Mucosa of gallbladder (tissue), 1 donor: ENCODE measurements at regions not wholly inside any gene's neighbourhood (a gene's known extent, or its start where the extent isn't known, plus 50 kb on each side); places are given as distances from the start of the nearest gene placed in this dataset.

Experiments used
- DNase-seq: peaks from one replicate; pipeline ENCODE4 v3.0.0-alpha.2; 2020; ENCODE audit warnings: low spot score
- donor health status: DM: no; HTN: no; CAD: no.

- DNase-seq: no peak
Observed at GRCh38 chr4:129415004-129415403, 319.1 kb downstream of the C4orf33 start.

GRCh38 chr4:129420637-129421036 is 324.7 kb downstream of the C4orf33 start:
- no peak for DNase-seq

- no peak for DNase-seq
Observed at GRCh38 chr4:129422277-129422676, 326.3 kb downstream of the C4orf33 start.

- no peak for DNase-seq
Observed at GRCh38 chr4:129428454-129428853, 332.5 kb downstream of the C4orf33 start.

GRCh38 chr4:129429581-129430320 is 333.8 kb downstream of the C4orf33 start:
- no peak for DNase-seq

DNA sequence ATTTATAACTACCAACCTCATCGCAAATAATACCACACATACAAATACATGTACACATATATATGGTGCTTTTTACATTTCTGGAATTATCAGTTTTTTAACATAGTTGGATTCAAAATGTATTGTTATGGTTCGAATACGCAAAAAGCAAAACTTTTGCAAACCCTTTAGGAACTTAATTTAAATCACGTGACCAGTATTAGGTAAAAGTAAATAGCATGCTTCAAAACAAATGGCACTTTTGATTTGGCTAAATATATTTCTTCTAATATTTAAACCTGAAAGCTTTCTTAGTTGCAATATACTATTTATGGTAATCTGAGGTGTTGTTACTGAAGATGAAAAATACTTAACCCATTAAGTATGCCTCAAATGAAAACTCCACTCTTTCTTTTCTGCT is 341.4 kb downstream of the C4orf33 start:
- no peak for DNase-seq

DNA sequence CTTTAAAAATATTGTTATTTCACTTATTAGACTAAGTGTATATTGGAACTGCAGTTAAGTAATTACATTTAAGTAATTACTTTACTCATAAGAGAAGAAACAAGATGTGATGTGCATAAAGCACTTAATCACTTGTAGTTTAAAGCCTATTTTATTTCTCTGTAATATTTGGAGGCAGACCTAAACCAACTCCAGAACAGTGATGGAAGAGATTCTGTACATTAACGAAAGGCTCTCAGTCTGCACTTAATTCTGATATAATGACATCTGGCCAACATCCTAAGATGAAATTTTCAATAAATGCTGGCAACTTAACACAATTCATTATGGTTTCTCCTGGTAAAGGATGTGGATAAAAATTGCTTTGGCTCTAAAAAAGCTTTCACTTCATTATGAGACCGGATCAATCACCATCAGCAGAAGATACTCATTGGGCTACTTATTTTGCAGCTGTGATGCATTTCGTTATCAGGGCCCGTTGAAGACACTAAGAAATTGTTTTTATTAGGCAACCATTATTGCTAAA is 342.6 kb downstream of the C4orf33 start:
- DNase-seq: no peak

DNA sequence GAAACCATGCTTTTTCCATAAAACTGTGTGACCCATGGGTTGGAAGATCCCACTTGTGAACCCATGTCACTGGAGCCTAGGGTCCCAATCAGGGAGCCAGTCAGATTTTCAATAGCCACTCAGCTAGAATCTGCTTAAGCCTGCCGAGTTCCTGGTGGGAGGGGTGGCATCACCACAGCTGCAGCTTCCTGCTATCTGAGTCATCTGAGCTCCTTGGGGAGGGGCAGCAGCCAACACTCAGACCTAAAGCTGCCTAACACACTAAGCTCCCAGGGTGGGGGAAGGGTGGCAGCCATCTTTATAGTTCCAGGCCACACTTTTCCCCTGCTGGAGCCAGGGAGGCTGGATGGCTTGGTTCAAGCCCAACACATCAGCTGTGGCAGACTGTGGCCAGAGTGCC is 350.1 kb downstream of the C4orf33 start:
- DNase-seq: no peak

DNA sequence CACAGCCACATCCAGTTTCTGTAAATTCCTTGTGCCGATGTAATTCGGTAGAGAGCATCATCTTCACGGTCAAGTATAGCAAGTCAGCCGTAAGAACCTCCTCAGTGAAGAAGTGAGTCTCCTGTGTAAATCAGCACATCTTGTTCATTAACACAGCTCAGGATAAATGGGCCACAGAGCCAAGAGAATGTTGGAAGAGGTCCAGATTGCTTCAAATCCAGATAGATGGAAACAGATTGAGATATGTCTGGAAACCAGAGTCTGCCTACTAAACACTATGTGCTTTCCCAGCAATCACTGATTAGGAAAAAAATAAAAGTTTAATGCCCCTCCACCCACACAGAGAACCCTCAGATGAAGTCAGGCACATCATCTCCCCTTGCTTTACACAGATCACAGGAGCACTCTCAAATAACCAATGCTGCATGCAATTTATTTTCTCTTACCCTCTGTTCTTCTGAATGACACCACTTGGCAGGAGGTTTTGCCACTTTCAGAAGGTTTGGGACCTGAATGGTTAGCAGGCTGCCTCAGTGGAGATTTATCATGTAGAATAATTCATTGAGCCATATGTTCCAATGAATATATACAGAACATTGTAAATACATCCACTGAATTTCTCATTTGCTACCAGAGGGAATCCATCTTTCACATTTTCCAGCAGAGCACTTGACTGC is 357.7 kb downstream of the C4orf33 start:
- DNase-seq: no peak

GRCh38 chr4:129455482-129455881 is 359.5 kb downstream of the C4orf33 start:
- no peak for DNase-seq

GRCh38 chr4:129468624-129469023 is 372.7 kb downstream of the C4orf33 start:
- no peak for DNase-seq

GRCh38 chr4:129474698-129475097 is 378.7 kb downstream of the C4orf33 start:
- no peak for DNase-seq

- DNase-seq: no peak
Observed at GRCh38 chr4:129481107-129481506, 385.2 kb downstream of the C4orf33 start.

DNA sequence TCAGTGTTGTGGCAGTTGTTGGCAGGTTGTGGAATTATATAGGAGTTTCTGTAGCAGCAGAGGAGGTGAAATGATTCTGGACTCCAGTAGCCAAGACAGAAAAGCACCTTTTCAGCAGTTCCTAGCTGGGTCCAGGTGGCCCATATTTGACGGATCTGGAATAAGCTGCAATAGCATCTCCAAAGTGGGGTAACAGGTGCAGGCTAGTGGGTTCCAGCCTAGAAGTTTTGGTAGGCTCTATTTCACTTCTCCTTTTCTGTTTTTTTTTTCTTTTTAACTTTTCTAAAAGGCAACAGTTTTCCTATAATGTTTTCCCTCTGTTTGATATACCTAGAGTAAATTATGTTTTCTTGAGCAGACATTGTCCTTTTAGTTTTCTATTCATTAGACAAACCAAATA is 392.5 kb downstream of the C4orf33 start:
- no peak for DNase-seq

- no peak for DNase-seq
Observed at GRCh38 chr4:129490516-129490915, 394.6 kb downstream of the C4orf33 start.

DNA sequence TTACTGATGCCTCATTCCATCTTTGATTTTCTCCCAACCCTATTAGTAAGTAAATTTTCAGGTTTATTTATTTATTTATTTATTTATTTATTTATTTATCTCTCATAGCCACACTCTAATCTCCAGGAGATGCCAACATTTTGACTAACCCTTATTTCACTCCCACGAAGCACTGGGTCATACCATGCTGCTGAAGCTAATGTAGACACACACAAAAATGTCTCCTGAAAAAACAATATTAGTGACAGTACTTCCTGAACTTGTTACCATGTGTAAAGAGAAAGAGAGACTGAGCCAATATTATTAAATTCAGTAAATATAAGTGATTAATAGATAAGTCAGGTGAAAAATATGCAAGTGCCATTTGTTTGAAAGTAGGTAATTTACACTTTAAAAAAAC is 402.7 kb downstream of the C4orf33 start:
- DNase-seq: no peak

- DNase-seq: no peak
Observed at GRCh38 chr4:129514852-129515251, 418.9 kb downstream of the C4orf33 start.

DNA sequence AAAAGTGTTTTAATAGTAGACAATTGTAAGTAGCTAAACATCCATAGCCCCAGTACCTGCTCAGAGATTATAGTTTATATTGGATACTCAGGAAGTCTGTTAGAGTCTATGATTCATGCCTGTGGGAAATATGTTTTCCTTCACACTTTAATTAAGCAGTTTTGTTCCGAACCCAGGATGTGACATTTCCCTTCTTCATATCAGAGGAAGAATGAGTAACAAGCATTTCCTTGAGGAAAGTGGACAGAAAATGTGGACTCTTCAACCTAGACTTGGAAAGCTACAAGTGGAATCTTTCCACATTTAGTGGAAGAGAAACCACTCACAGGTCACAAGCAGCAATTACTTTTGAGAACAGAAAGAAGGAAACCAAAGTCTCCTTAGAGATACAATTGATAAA is 419.4 kb downstream of the C4orf33 start:
- no peak for DNase-seq

DNA sequence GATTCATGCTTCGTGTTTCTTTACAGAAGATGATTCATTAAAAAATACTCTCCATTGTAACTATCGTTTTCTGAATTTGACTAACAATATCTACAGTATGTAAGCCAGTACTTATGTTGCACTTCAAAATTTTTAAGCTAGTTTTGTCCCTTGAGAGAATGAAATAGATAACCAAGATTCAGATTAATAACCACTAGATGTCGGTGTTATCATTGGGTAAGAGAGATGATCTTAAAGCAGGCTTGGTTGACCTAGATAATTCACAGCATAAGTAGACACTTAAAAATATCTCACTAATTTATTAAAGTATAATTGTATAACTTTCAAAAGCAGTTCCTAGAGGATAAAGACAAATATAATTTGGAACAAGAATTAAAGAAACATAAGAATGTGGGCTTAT is 430.9 kb downstream of the C4orf33 start:
- no peak for DNase-seq

GRCh38 chr4:129531253-129531652 is 435.3 kb downstream of the C4orf33 start:
- no peak for DNase-seq

GRCh38 chr4:129532573-129532972 is 436.6 kb downstream of the C4orf33 start:
- DNase-seq: no peak

DNA sequence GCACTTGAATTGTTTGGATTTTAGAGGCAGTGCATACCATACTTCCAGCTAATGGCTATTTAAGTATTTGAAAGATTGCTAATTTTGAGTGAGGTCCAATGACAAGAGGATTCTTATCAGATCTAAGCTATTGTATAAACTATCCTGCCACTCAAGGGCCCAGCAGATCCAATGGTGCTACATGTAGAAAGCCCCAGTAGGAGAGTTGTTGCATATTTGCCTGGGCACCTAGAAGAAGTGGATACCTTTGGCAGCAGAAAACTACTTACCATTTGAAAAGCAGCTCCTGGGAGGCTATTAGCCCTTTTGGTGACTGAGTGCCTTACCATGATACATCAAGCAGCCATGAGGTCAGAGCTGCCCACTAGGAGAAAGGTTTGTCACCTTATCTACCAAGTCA is 447.3 kb downstream of the C4orf33 start:
- no peak for DNase-seq

DNA sequence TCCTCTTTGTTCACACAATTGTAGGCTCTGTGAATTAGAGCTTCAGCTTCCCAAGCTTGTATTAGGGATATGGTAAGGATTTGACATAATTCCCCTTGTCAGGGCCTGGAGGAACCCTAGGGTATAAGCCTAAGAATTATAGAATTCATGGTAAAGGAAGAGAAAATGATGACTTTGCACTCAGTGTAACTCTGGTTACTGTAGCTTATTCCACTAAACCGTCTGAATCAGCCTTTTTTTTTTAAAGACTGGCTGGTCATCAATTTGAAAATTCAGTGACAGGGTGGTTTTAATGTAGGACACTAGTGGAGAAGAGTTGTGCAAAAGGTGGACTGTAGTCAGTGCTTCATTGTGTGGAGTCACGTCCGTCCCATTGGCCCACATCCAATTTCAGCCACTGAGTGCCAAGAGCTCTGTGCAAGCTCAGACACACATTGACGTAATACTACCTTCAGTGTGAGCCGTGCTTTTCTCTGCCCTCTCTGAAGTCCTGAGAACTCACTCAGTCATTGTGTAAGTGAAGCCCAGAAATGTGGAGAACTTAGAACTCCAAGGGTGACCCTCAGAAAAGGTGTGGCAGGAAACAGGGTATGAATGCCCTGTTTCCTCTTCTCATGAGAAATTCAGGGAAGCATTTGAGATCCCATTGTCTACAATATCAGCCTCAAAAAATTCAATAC is 449.8 kb downstream of the C4orf33 start:
- DNase-seq: peak; percentile 73
